Keratinocyte (primary cell): ENCODE measurements at regions not wholly inside any gene's neighbourhood (a gene's known extent, or its start where the extent isn't known, plus 50 kb on each side); places are given as distances from the start of the nearest gene placed in this dataset.

Source experiments
- DNase-seq: peaks from one replicate; pipeline ENCODE4 v3.0.0-alpha.2; 2011; ENCODE audit warnings: low read depth, missing footprints, low spot score
- FAIRE-seq: peaks from 2 replicates; lab custom pipeline; 2011; peaks lifted over from hg19 to GRCh38; lab: Jason Lieb, UNC
- H2AFZ ChIP-seq: 2 replicates; pipeline ENCODE4 v1.6.0; 2012; ENCODE audit warnings: low read length, control low read depth, inconsistent platforms; ENCODE audit not compliant: control insufficient read depth
- H3K27ac ChIP-seq: 2 replicates; pipeline ENCODE4 v1.5.1; 2011; ENCODE audit warnings: low read length; ENCODE audit not compliant: control insufficient read depth, insufficient read depth
- H3K27me3 ChIP-seq: 3 replicates; pipeline ENCODE4 v1.6.0; 2011; ENCODE audit warnings: low read length; ENCODE audit not compliant: control insufficient read depth, insufficient read depth; ENCODE audit errors: extremely low read depth
- H3K36me3 ChIP-seq, 2 experiments: 2 replicates in 1 of 2; 3 replicates in 1 of 2; pipeline ENCODE4 v1.5.1; 2011; ENCODE audit warnings: low read length in 2 of 2, mild to moderate bottlenecking in 1 of 2; ENCODE audit not compliant: control insufficient read depth in 2 of 2, insufficient read depth in 2 of 2; ENCODE audit errors: extremely low read depth in 1 of 2
- H3K4me1 ChIP-seq: 3 replicates; pipeline ENCODE4 v1.5.1; 2011; ENCODE audit warnings: low read length; ENCODE audit not compliant: control insufficient read depth, insufficient read depth; ENCODE audit errors: extremely low read depth
- H3K4me2 ChIP-seq: 3 replicates; pipeline ENCODE4 v1.6.0; 2011; ENCODE audit warnings: low read depth, low read length; ENCODE audit not compliant: control insufficient read depth, insufficient read depth; ENCODE audit errors: extremely low read depth
- H3K4me3 ChIP-seq, 3 experiments: fragments of 200-600 bp in 1 of 3; sonication (generic) in 1 of 3; 2 replicates in 2 of 3; 3 replicates in 1 of 3; pipeline ENCODE4 v1.5.1; 2011 to 2016; ENCODE audit warnings: low read length in 3 of 3, mild to moderate bottlenecking in 3 of 3, control low read depth in 2 of 3, inconsistent platforms in 1 of 3, low read depth in 1 of 3, mixed read lengths in 1 of 3, mixed run types in 1 of 3, moderate library complexity in 1 of 3; ENCODE audit not compliant: control insufficient read depth in 2 of 3, insufficient read depth in 2 of 3; ENCODE audit errors: extremely low read depth in 1 of 3
- H3K79me2 ChIP-seq: 2 replicates; pipeline ENCODE4 v1.6.0; 2012; ENCODE audit warnings: low read length; ENCODE audit not compliant: control insufficient read depth, insufficient read depth
- H3K9ac ChIP-seq: 3 replicates; pipeline ENCODE4 v1.6.0; 2011; ENCODE audit warnings: low read length; ENCODE audit not compliant: control insufficient read depth, insufficient read depth; ENCODE audit errors: extremely low read depth
- H3K9me1 ChIP-seq: 3 replicates; pipeline ENCODE4 v1.6.0; 2011; ENCODE audit warnings: low read length; ENCODE audit not compliant: control insufficient read depth, insufficient read depth; ENCODE audit errors: extremely low read depth
- H3K9me3 ChIP-seq: 2 replicates; pipeline ENCODE4 v1.5.1; 2012; ENCODE audit warnings: low read depth, low read length; ENCODE audit not compliant: control insufficient read depth
- H4K20me1 ChIP-seq: 3 replicates; pipeline ENCODE4 v1.6.0; 2011; ENCODE audit warnings: low read length; ENCODE audit not compliant: control insufficient read depth, insufficient read depth; ENCODE audit errors: extremely low read depth
- EZH2 ChIP-seq: IDR thresholded peaks from one replicate; pipeline ENCODE4 v1.6.1; 2012; ENCODE audit warnings: inconsistent platforms, mild to moderate bottlenecking, low read length, moderate library complexity
- dilution Hi-C: fragments of 300-500 bp; cut with MboI; formaldehyde crosslinking; loops from one replicate; pipeline ENCODE4 v1.7.0; 2020; ENCODE audit warnings: low sequenced_read_pairs; ENCODE audit not compliant: extremely low pct_ligation_motif_present
- TF ChIP-seq, protein P1 (sequence below), 3 experiments: IDR thresholded peaks in 1 of 3; conservative IDR thresholded peaks in 1 of 3; optimal IDR thresholded peaks in 1 of 3; 2 replicates in 2 of 3; 3 replicates in 1 of 3; pipeline versions ENCODE3 to v1.5.1; 2011; ENCODE audit warnings: low read length in 3 of 3, mild to moderate bottlenecking in 3 of 3, moderate library complexity in 2 of 3, control low read depth in 1 of 3, inconsistent platforms in 1 of 3; ENCODE audit not compliant: insufficient read depth in 2 of 3; ENCODE audit errors: extremely low read depth in 1 of 3

DNA sequence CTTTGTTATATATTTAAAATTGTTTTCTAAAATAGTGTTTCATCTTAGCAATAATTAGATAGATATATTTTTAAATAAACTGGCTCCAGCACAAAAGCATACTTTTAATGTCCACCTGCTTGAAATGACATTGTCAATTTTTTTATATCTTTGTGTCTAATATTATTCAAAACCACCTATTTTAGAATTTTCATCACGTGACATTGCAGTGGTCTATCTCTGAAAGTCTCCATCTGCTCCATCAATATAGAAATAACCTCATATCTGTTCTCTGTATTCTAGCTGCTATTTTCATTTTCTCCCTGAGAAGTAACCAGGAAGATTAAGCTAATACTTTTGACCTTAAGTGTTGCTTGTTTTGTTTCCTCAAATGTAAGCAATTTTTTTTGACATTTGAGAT lies 248.0 kb upstream of the CNTNAP5 start:
- dilution Hi-C loops = no loop called here
- Histone ChIP-seq H3K9ac (no peak overlapping the region), H3K4me2 (no peak overlapping the region), H3K79me2 (no peaks in the 10 kb centered on the region), H3K9me3 (no peaks in the 10 kb centered on the region), H3K4me1 (no peaks in the 10 kb centered on the region), H3K27me3 (no peaks in the 10 kb centered on the region), H3K9me1 (no peaks in the 10 kb centered on the region), H2AFZ (no peak overlapping the region), H3K36me3 (no peaks in the 10 kb centered on the region), H3K27ac (no peak overlapping the region), H4K20me1 (no peaks in the 10 kb centered on the region), H3K4me3 (no peak overlapping the region)
- FAIRE-seq = no peak
- DNase-seq = no peak
- no peak for TF ChIP-seq EZH2

DNA sequence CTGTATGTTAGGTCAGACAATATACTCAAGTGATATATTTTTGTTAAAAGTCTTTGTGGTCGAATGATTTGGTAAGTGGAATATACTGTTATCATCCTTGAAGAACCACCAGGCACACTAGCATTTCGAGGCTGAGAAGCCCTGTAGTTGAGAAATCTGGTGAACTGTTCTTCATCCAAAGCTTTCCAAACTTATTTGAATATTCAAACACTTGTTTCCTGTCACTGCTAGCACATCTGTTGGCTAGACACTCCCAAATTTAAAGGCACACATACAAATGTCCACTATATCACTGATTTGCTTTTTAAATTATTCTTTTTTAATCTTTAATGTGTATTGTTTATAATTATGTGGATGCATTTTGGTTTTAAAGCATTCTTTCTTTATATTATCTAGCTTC lies 241.9 kb upstream of the CNTNAP5 start:
- Histone ChIP-seq H3K4me2 (no peak overlapping the region), H3K36me3 (no peaks in the 10 kb centered on the region), H2AFZ (no peak overlapping the region), H3K27ac (no peak overlapping the region), H3K9me1 (no peaks in the 10 kb centered on the region), H4K20me1 (no peaks in the 10 kb centered on the region), H3K9ac (no peak overlapping the region), H3K4me1 (no peaks in the 10 kb centered on the region), H3K27me3 (no peaks in the 10 kb centered on the region), H3K9me3 (peaks cover 2% of the 10 kb centered on the region), H3K4me3 (no peak overlapping the region), H3K79me2 (no peaks in the 10 kb centered on the region)
- FAIRE-seq (no peak), DNase-seq (no peak)
- dilution Hi-C loops = no loop called here
- no peak for TF ChIP-seq EZH2
- TF ChIP-seq, protein P1, sequence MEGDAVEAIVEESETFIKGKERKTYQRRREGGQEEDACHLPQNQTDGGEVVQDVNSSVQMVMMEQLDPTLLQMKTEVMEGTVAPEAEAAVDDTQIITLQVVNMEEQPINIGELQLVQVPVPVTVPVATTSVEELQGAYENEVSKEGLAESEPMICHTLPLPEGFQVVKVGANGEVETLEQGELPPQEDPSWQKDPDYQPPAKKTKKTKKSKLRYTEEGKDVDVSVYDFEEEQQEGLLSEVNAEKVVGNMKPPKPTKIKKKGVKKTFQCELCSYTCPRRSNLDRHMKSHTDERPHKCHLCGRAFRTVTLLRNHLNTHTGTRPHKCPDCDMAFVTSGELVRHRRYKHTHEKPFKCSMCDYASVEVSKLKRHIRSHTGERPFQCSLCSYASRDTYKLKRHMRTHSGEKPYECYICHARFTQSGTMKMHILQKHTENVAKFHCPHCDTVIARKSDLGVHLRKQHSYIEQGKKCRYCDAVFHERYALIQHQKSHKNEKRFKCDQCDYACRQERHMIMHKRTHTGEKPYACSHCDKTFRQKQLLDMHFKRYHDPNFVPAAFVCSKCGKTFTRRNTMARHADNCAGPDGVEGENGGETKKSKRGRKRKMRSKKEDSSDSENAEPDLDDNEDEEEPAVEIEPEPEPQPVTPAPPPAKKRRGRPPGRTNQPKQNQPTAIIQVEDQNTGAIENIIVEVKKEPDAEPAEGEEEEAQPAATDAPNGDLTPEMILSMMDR (optimal IDR thresholded peaks at IDR 0.05 in 1 of 3, IDR thresholded peaks at IDR 0.05 in 1 of 3, conservative IDR thresholded peaks at IDR 0.05 in 1 of 3; ENCODE audit: extremely low read depth in 1 of 3, insufficient read depth in 2 of 3, low read length in 3 of 3) = no peak

DNA sequence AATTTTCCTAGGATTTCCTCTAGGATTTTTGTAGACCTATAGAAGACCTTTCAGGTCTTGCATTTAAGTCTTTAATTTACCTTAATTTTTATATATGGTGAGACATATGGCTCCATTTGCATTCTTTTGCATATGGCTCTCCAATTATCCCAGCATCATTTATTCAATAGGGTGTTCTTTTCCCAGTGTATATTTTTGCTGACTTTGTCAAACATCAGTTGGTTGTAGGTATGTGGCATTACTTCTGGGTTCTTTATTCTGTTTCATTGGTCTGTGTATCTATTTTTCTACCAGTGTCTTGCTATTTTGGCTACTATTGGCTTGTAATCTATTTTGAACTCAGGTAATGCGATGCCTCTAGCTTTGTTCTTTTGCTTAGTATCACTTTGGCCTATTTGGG lies 239.8 kb upstream of the CNTNAP5 start:
- Histone ChIP-seq H3K9me1 (no peaks in the 10 kb centered on the region), H3K4me2 (no peak overlapping the region), H4K20me1 (no peaks in the 10 kb centered on the region), H3K36me3 (no peaks in the 10 kb centered on the region), H3K27me3 (no peaks in the 10 kb centered on the region), H3K4me3 (no peak overlapping the region), H3K9me3 (peaks cover 2% of the 10 kb centered on the region), H2AFZ (no peak overlapping the region), H3K4me1 (no peaks in the 10 kb centered on the region), H3K9ac (no peak overlapping the region), H3K27ac (no peak overlapping the region), H3K79me2 (no peaks in the 10 kb centered on the region)
- DNase-seq = no peak
- dilution Hi-C loops = no loop called here
- no peak for TF ChIP-seq EZH2
- TF ChIP-seq, protein P1 (optimal IDR thresholded peaks at IDR 0.05 in 1 of 3, IDR thresholded peaks at IDR 0.05 in 1 of 3, conservative IDR thresholded peaks at IDR 0.05 in 1 of 3; ENCODE audit: extremely low read depth in 1 of 3, insufficient read depth in 2 of 3, low read length in 3 of 3) = no peak
- FAIRE-seq = no peak
